Mesodermal cell (in vitro differentiated cells): ENCODE measurements at regions not wholly inside any gene's neighbourhood (a gene's known extent, or its start where the extent isn't known, plus 50 kb on each side); places are given as distances from the start of the nearest gene placed in this dataset.
"Not testable (repeated sequence)": the region's sequence is repeated elsewhere in the genome, so short reads cannot be mapped to it uniquely, and the experiment has no call there.

ENCODE experiments used
- H3K27ac ChIP-seq: 2 replicates; pipeline ENCODE4 v1.7.0; 2013; ENCODE audit warnings: mild to moderate bottlenecking, low read depth, low read length, moderate library complexity; ENCODE audit not compliant: severe bottlenecking
- H3K36me3 ChIP-seq: 2 replicates; pipeline ENCODE4 v1.7.1; 2013; ENCODE audit warnings: mild to moderate bottlenecking, low read length, moderate library complexity; ENCODE audit not compliant: control insufficient read depth, insufficient read depth
- H3K4me1 ChIP-seq: one replicate; pipeline ENCODE4 v1.7.1; 2013; ENCODE audit warnings: mild to moderate bottlenecking, low read length; ENCODE audit not compliant: insufficient read depth, control insufficient read depth, poor library complexity, severe bottlenecking
- H3K4me3 ChIP-seq: 2 replicates; pipeline ENCODE4 v1.7.0; 2013; ENCODE audit warnings: low read length, control low read depth, mild to moderate bottlenecking; ENCODE audit not compliant: insufficient read depth, poor library complexity, severe bottlenecking; ENCODE audit errors: extremely low read depth
- H3K9me3 ChIP-seq: 2 replicates; pipeline ENCODE4 v1.7.1; 2013; ENCODE audit warnings: mild to moderate bottlenecking, low read length, moderate library complexity; ENCODE audit not compliant: control insufficient read depth
- WGBS, 2 experiments: methylation state at CpG; one replicate each; pipeline ENCODE4 v1.1.5; 2013; ENCODE audit warnings: missing lambda C conversion rate in 2 of 2; ENCODE audit not compliant: insufficient coverage in 2 of 2; 5-methylcytosine and 5-hydroxymethylcytosine counted together

GRCh38 chr1:4132352-4133296 is 232.6 kb upstream of the C1orf174 start:
- WGBS, 2 experiments, result 72 to 77% methylated on average over 48 to 49 of the region's 53 CpGs
- peaks cover 8% of the 10 kb centered on the region for H3K9me3 ChIP-seq
- H3K27ac ChIP-seq, result peak overlapping the region; percentile 29
- no peaks in the 10 kb centered on the region for H3K4me1 ChIP-seq
- no peak overlapping the region for H3K4me3 ChIP-seq
- no peaks in the 10 kb centered on the region for H3K36me3 ChIP-seq

- no peaks in the 10 kb centered on the region for H3K36me3 ChIP-seq
- H3K27ac ChIP-seq, result no peak overlapping the region
- 78 to 79% methylated on average over 14 to 19 of the region's 24 CpGs for WGBS, 2 experiments
- H3K9me3 ChIP-seq, result peaks cover 8% of the 10 kb centered on the region
- H3K4me1 ChIP-seq, result no peaks in the 10 kb centered on the region
- H3K4me3 ChIP-seq, result no peak overlapping the region
These were observed 233.3 kb upstream of the C1orf174 start for GRCh38 chr1:4133297-4133938.

GRCh38 chr1:4133939-4134321 is 233.9 kb upstream of the C1orf174 start:
- Histone ChIP-seq H3K36me3 (no peaks in the 10 kb centered on the region), H3K9me3 (peaks cover 8% of the 10 kb centered on the region), H3K4me1 (no peaks in the 10 kb centered on the region), H3K4me3 (no peak overlapping the region), H3K27ac (no peak overlapping the region)
- WGBS, 2 experiments, result 79 to 91% methylated on average over 3 to 5 of the region's 9 CpGs

- not testable (repeated sequence) for H3K4me3 ChIP-seq, H3K9me3 ChIP-seq, H3K4me1 ChIP-seq, H3K27ac ChIP-seq, H3K36me3 ChIP-seq
These were observed 235.8 kb upstream of the C1orf174 start for GRCh38 chr1:4135853-4136252.

GRCh38 chr1:4137621-4138415 is 237.7 kb upstream of the C1orf174 start:
- 71 to 75% methylated on average over 8 to 10 of the region's 14 CpGs for WGBS, 2 experiments

GRCh38 chr1:4139646-4140045 is 239.6 kb upstream of the C1orf174 start:
- Histone ChIP-seq H3K36me3 (no peaks in the 10 kb centered on the region), H3K4me3 (no peak overlapping the region), H3K9me3 (peaks cover 8% of the 10 kb centered on the region), H3K27ac (no peak overlapping the region), H3K4me1 (no peaks in the 10 kb centered on the region)
- WGBS, 2 experiments, result 100% methylated on average over 4 to 5 of the region's 8 CpGs

More at GRCh38 chr1:4137621-4138415, 237.7 kb upstream of the C1orf174 start:
- Histone ChIP-seq H3K9me3 (peaks cover 8% of the 10 kb centered on the region), H3K4me3 (no peak overlapping the region), H3K4me1 (no peaks in the 10 kb centered on the region), H3K27ac (no peak overlapping the region), H3K36me3 (no peaks in the 10 kb centered on the region)

GRCh38 chr1:4140241-4140640 is 240.2 kb upstream of the C1orf174 start:
- Histone ChIP-seq H3K9me3 (peaks cover 8% of the 10 kb centered on the region), H3K4me3 (no peak overlapping the region), H3K36me3 (no peaks in the 10 kb centered on the region), H3K4me1 (no peaks in the 10 kb centered on the region), H3K27ac (no peak overlapping the region)
- WGBS, 2 experiments, result 83 to 94% methylated on average over 13 of the region's 13 CpGs

GRCh38 chr1:4140821-4141220 is 240.7 kb upstream of the C1orf174 start:
- Histone ChIP-seq H3K9me3 (peaks cover 8% of the 10 kb centered on the region), H3K4me3 (no peak overlapping the region), H3K27ac (no peak overlapping the region), H3K4me1 (no peaks in the 10 kb centered on the region), H3K36me3 (no peaks in the 10 kb centered on the region)
- 79 to 95% methylated on average over 7 to 9 of the region's 9 CpGs for WGBS, 2 experiments

- Histone ChIP-seq H3K9me3 (no peaks in the 10 kb centered on the region), H3K4me3 (no peak overlapping the region), H3K4me1 (no peaks in the 10 kb centered on the region), H3K36me3 (no peaks in the 10 kb centered on the region), H3K27ac (no peak overlapping the region)
- 72 to 83% methylated on average over 4 to 6 of the region's 6 CpGs for WGBS, 2 experiments
These were observed 244.4 kb upstream of the C1orf174 start for GRCh38 chr1:4144349-4144971.

- 82 to 87% methylated on average over 7 of the region's 7 CpGs for WGBS, 2 experiments
- H3K4me3 ChIP-seq, result no peak overlapping the region
- no peaks in the 10 kb centered on the region for H3K9me3 ChIP-seq
- no peaks in the 10 kb centered on the region for H3K4me1 ChIP-seq
- no peaks in the 10 kb centered on the region for H3K36me3 ChIP-seq
- no peak overlapping the region for H3K27ac ChIP-seq
These were observed 246.0 kb upstream of the C1orf174 start for GRCh38 chr1:4146101-4146500.
